Body of pancreas (tissue), 4 donors: ENCODE measurements at regions not wholly inside any gene's neighbourhood (a gene's known extent, or its start where the extent isn't known, plus 50 kb on each side); places are given as distances from the start of the nearest gene placed in this dataset.
A peak's percentile ranks its signal among the peaks of the same experiment; 100 is the strongest.

Experiments used
- ATAC-seq: fragments of 150-250 bp; one replicate; pipeline ENCODE4 v1.9.1; 2016
- DNase-seq, 4 donors: peaks; one replicate each; pipeline ENCODE4 v3.0.0-alpha.2; 2019
- H3K27ac ChIP-seq, 4 donors: fragments of 200-600 bp; sonication (generic); 1 replicate in 3 of 4; 2 replicates in 1 of 4; pipeline versions ENCODE4 v1.5.1 to v1.6.1; 2016 to 2019; ENCODE audit warnings: mild to moderate bottlenecking in 1 of 4, mixed read lengths in 1 of 4, moderate library complexity in 1 of 4
- H3K27me3 ChIP-seq, 2 donors: fragments of 200-600 bp; sonication (generic); one replicate each; pipeline ENCODE4 v1.6.0; 2016; ENCODE audit warnings: mild to moderate bottlenecking in 1 of 2
- H3K36me3 ChIP-seq, 2 donors: fragments of 200-600 bp; sonication (generic); replicated peaks in 1 of 2; 2 replicates each; pipeline ENCODE4 v1.5.1; 2016; ENCODE audit warnings: low read depth in 2 of 2; ENCODE audit not compliant: insufficient read depth in 1 of 2
- H3K4me1 ChIP-seq: fragments of 200-600 bp; sonication (generic); one replicate; pipeline ENCODE4 v1.6.0; 2016
- H3K4me3 ChIP-seq, 2 donors: fragments of 200-600 bp; sonication (generic); 1 replicate in 1 of 2; 2 replicates in 1 of 2; pipeline ENCODE4 v1.5.1; 2016 to 2019
- H3K9me3 ChIP-seq, 3 donors: fragments of 200-600 bp; sonication (generic); 1 replicate in 2 of 3; 2 replicates in 1 of 3; pipeline ENCODE4 v1.5.1; 2016
- POLR2A ChIP-seq, 3 donors: fragments of 450-650 bp; IDR thresholded peaks; one replicate each; pipeline ENCODE4 v1.6.1; 2016; ENCODE audit warnings: antibody characterized with exemption in 3 of 3, mild to moderate bottlenecking in 2 of 3
- WGBS, 2 donors: methylation state at CpG; one replicate each; pipeline ENCODE4 v1.1.5; 2017; 5-methylcytosine and 5-hydroxymethylcytosine counted together
- intact Hi-C: fragments of 100-400 bp; cut with DNase I; formaldehyde crosslinking; loops from one replicate; pipeline ENCODE4 v1.15.1; 2023
- TF ChIP-seq, protein P1 (sequence below), 7 experiments: fragments of 450-650 bp in 4 of 7; fragments of 200-600 bp in 3 of 7; sonication (generic) in 3 of 7; IDR thresholded peaks; one replicate each; pipeline ENCODE4 v1.5.1; 2016 to 2019; ENCODE audit warnings: antibody characterized with exemption in 7 of 7

GRCh38 chr3:73801444-73801843 lies 176.7 kb upstream of the PDZRN3 start:
- ATAC-seq (no peak), DNase-seq (no peak)
- Histone ChIP-seq H3K4me1 (peaks cover 7% of the 10 kb centered on the region), H3K9me3 (no peaks in the 10 kb centered on the region), H3K27ac (no peak overlapping the region), H3K27me3 (no peaks in the 10 kb centered on the region), H3K4me3 (no peak overlapping the region), H3K36me3 (no peaks in the 10 kb centered on the region)
- intact Hi-C loops, result no loop called here
- WGBS, 2 donors, result 91 to 92% methylated on average over 2 of the region's 2 CpGs
- TF ChIP-seq, protein P1, sequence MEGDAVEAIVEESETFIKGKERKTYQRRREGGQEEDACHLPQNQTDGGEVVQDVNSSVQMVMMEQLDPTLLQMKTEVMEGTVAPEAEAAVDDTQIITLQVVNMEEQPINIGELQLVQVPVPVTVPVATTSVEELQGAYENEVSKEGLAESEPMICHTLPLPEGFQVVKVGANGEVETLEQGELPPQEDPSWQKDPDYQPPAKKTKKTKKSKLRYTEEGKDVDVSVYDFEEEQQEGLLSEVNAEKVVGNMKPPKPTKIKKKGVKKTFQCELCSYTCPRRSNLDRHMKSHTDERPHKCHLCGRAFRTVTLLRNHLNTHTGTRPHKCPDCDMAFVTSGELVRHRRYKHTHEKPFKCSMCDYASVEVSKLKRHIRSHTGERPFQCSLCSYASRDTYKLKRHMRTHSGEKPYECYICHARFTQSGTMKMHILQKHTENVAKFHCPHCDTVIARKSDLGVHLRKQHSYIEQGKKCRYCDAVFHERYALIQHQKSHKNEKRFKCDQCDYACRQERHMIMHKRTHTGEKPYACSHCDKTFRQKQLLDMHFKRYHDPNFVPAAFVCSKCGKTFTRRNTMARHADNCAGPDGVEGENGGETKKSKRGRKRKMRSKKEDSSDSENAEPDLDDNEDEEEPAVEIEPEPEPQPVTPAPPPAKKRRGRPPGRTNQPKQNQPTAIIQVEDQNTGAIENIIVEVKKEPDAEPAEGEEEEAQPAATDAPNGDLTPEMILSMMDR (IDR thresholded peaks at IDR 0.05), result no peak
- no peak for TF ChIP-seq POLR2A (IDR thresholded peaks at IDR 0.05)

DNA sequence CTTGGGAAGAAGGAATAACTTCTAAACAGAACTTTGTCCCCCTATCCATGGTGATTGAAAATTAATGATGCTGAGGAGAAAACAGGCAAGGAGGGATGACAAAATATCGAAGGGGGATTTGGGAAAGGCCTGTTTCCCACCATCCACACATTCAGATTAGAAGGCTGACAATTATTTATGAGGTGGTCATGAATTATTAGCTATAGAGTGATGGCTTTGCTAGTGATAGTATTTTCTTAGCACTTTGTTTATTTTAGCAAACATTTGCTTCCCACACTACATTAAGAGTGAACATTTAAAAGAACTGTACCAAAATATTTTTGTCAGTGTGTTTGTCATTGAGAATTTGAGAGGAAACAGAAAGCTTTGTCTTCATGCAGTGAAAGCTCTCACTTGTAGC lies 172.6 kb upstream of the PDZRN3 start:
- TF ChIP-seq POLR2A (IDR thresholded peaks at IDR 0.05), result no peak
- TF ChIP-seq, protein P1 (IDR thresholded peaks at IDR 0.05), result no peak
- Histone ChIP-seq H3K27ac (no peak overlapping the region), H3K9me3 (no peaks in the 10 kb centered on the region), H3K27me3 (no peaks in the 10 kb centered on the region), H3K4me1 (peaks cover 12% of the 10 kb centered on the region), H3K4me3 (no peak overlapping the region), H3K36me3 (no peaks in the 10 kb centered on the region)
- intact Hi-C loops, result no loop called here
- ATAC-seq, result no peak
- no peak for DNase-seq
- 55 to 78% methylated on average over 1 of the region's 1 CpG for WGBS, 2 donors

GRCh38 chr3:73796382-73796781 lies 171.6 kb upstream of the PDZRN3 start:
- WGBS, 2 donors, result 20 to 26% methylated on average over 3 of the region's 3 CpGs
- H3K27me3 ChIP-seq, result no peaks in the 10 kb centered on the region
- TF ChIP-seq POLR2A (IDR thresholded peaks at IDR 0.05), result no peak
- TF ChIP-seq, protein P1 (IDR thresholded peaks at IDR 0.05), result no peak
- H3K27ac ChIP-seq, result no peak overlapping the region
- H3K9me3 ChIP-seq, result no peaks in the 10 kb centered on the region
- no peak overlapping the region for H3K4me3 ChIP-seq
- H3K4me1 ChIP-seq, result peaks cover 12% of the 10 kb centered on the region
- H3K36me3 ChIP-seq, result no peaks in the 10 kb centered on the region
- intact Hi-C loops, result no loop called here
- ATAC-seq, result peak; percentile 66
- DNase-seq, result no peak

GRCh38 chr3:73791356-73791755 lies 166.6 kb upstream of the PDZRN3 start:
- H3K27me3 ChIP-seq, result no peaks in the 10 kb centered on the region
- TF ChIP-seq, protein P1 (IDR thresholded peaks at IDR 0.05), result no peak
- no peak for TF ChIP-seq POLR2A (IDR thresholded peaks at IDR 0.05)

DNA sequence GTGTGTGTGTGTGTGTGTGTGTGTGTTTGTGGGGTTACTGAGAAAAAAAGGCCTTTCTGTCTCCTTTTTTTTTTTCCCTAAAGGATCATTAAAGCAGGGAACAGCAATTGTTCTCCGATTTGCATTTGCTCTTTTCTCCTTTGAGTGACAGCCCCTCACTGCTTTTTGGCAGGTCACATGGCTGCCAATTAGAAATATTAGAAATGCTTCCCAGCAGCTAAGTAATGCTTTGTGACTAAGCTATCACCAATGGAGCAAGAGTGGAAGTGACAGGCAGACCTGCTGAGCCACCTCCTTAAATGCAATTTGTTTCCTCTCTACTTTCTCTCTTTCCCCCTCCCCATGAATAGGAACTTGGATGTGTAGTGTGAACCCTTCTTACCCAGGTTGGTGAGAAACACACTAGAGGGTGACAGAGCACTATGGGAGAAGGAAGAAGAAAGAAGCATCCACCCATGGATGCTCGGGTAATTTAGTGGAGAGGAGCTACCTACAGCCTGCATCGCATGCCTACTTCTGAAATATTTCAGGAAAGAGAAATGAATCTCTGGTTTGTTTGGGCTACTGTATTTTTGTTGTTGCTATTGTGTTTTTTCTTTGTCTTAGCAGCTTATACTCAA lies 165.2 kb upstream of the PDZRN3 start:
- Histone ChIP-seq H3K9me3 (no peaks in the 10 kb centered on the region), H3K36me3 (no peaks in the 10 kb centered on the region), H3K4me1 (no peaks in the 10 kb centered on the region), H3K4me3 (no peak overlapping the region), H3K27ac (no peak overlapping the region), H3K27me3 (no peaks in the 10 kb centered on the region)
- no peak for TF ChIP-seq POLR2A (IDR thresholded peaks at IDR 0.05)
- TF ChIP-seq, protein P1 (IDR thresholded peaks at IDR 0.05), result no peak
- intact Hi-C loops, result no loop called here
- WGBS, 2 donors, result 77 to 85% methylated on average over 3 of the region's 3 CpGs
- DNase-seq, result no peak
- ATAC-seq, result no peak

More at GRCh38 chr3:73791356-73791755, 166.6 kb upstream of the PDZRN3 start:
- no peaks in the 10 kb centered on the region for H3K36me3 ChIP-seq
- ATAC-seq, result no peak
- no peak for DNase-seq
- no peak overlapping the region for H3K27ac ChIP-seq
- intact Hi-C loops, result no loop called here
- H3K4me1 ChIP-seq, result peaks cover 3% of the 10 kb centered on the region
- no peak overlapping the region for H3K4me3 ChIP-seq
- 69 to 92% methylated on average over 4 of the region's 4 CpGs for WGBS, 2 donors
- H3K9me3 ChIP-seq, result no peaks in the 10 kb centered on the region
